Gastroesophageal sphincter (tissue), 3 donors: ENCODE measurements at regions not wholly inside any gene's neighbourhood (a gene's known extent, or its start where the extent isn't known, plus 50 kb on each side); places are given as distances from the start of the nearest gene placed in this dataset.

Experiments
- CTCF ChIP-seq, 4 experiments: fragments of 200-600 bp in 2 of 4; fragments of 450-650 bp in 2 of 4; sonication (generic) in 1 of 4; IDR thresholded peaks; one replicate each; pipeline ENCODE4 v1.5.1; 2017 to 2019; ENCODE audit warnings: antibody characterized with exemption in 4 of 4, mild to moderate bottlenecking in 2 of 4, moderate library complexity in 2 of 4
- POLR2AphosphoS5 ChIP-seq: sonication (generic); formaldehyde crosslinking; IDR thresholded peaks from one replicate; pipeline ENCODE4 v1.6.1; 2017; ENCODE audit warnings: antibody characterized with exemption

GRCh38 chr12:46692606-46693005 lies 133.2 kb downstream of the SLC38A4 start:
- TF ChIP-seq CTCF (IDR thresholded peaks at IDR 0.05) (no peak), POLR2AphosphoS5 (no peak)
